Nephron progenitor cell (in vitro differentiated cells): ENCODE measurements at regions not wholly inside any gene's neighbourhood (a gene's known extent, or its start where the extent isn't known, plus 50 kb on each side); places are given as distances from the start of the nearest gene placed in this dataset.

Source experiments
- DNase-seq: peaks from one replicate; pipeline ENCODE4 v3.0.0; 2021
- H3K27ac Mint-ChIP-seq: 2 replicates; pipeline ENCODE4 v1.8.0; 2021; ENCODE audit warnings: mild to moderate bottlenecking, moderate library complexity, mixed read lengths
- H3K27me3 Mint-ChIP-seq: 2 replicates; pipeline ENCODE4 v1.8.0; 2021; ENCODE audit warnings: mild to moderate bottlenecking, low read depth, mixed read lengths; ENCODE audit not compliant: poor library complexity
- H3K36me3 Mint-ChIP-seq: 2 replicates; pipeline ENCODE4 v1.8.0; 2021; ENCODE audit warnings: low read depth, mixed read lengths
- H3K4me1 Mint-ChIP-seq: 2 replicates; pipeline ENCODE4 v1.8.0; 2021; ENCODE audit warnings: mixed read lengths
- H3K4me3 Mint-ChIP-seq: 2 replicates; pipeline ENCODE4 v1.8.0; 2021; ENCODE audit warnings: mild to moderate bottlenecking, moderate library complexity, mixed read lengths
- H3K9me3 Mint-ChIP-seq: 2 replicates; pipeline ENCODE4 v1.8.0; 2021; ENCODE audit warnings: mild to moderate bottlenecking, moderate library complexity, mixed read lengths
- TF ChIP-seq, protein P1 (sequence below): fragments of 200-600 bp; sonication (generic); IDR thresholded peaks from 2 replicates; pipeline ENCODE4 v1.5.0; 2021; ENCODE audit warnings: antibody characterized with exemption

GRCh38 chr17:52673791-52674190, 515.3 kb upstream of the CA10 start:
- no peaks in the 10 kb centered on the region for H3K27me3 Mint-ChIP-seq
- peaks cover 10% of the 10 kb centered on the region for H3K9me3 Mint-ChIP-seq
- peaks cover 2% of the 10 kb centered on the region for H3K36me3 Mint-ChIP-seq
- no peak overlapping the region for H3K27ac Mint-ChIP-seq
- H3K4me3 Mint-ChIP-seq = no peak overlapping the region
- DNase-seq = no peak
- no peaks in the 10 kb centered on the region for H3K4me1 Mint-ChIP-seq
- TF ChIP-seq, protein P1, sequence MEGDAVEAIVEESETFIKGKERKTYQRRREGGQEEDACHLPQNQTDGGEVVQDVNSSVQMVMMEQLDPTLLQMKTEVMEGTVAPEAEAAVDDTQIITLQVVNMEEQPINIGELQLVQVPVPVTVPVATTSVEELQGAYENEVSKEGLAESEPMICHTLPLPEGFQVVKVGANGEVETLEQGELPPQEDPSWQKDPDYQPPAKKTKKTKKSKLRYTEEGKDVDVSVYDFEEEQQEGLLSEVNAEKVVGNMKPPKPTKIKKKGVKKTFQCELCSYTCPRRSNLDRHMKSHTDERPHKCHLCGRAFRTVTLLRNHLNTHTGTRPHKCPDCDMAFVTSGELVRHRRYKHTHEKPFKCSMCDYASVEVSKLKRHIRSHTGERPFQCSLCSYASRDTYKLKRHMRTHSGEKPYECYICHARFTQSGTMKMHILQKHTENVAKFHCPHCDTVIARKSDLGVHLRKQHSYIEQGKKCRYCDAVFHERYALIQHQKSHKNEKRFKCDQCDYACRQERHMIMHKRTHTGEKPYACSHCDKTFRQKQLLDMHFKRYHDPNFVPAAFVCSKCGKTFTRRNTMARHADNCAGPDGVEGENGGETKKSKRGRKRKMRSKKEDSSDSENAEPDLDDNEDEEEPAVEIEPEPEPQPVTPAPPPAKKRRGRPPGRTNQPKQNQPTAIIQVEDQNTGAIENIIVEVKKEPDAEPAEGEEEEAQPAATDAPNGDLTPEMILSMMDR = no peak

DNA sequence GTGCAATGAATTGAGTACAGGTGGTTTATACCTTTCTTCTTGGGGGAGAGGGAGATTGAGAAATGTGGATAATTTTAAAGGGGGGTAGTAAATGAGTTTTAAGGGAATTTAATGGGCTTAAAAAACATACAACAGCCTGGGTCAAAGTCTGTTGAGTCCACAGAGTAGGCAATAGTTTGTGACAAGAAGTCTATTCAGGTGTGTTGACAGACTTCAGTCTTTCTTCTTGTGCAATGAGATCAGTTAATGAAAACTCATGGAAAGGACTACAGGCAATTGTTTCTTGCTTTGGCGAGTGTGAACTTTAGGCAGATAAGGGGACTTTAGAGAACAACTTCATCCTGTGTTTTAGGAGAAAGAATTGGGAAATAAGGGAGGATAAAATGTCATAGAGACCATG, 507.8 kb upstream of the CA10 start:
- Mint-ChIP-seq H3K27me3 (no peaks in the 10 kb centered on the region), H3K9me3 (peaks cover 33% of the 10 kb centered on the region), H3K27ac (no peak overlapping the region), H3K4me3 (no peak overlapping the region), H3K4me1 (no peaks in the 10 kb centered on the region), H3K36me3 (no peaks in the 10 kb centered on the region)
- DNase-seq = no peak
- TF ChIP-seq, protein P1 = no peak

- TF ChIP-seq, protein P1 = no peak
- no peak for DNase-seq
- Mint-ChIP-seq H3K4me3 (no peak overlapping the region), H3K27ac (no peak overlapping the region), H3K4me1 (no peaks in the 10 kb centered on the region), H3K36me3 (no peaks in the 10 kb centered on the region), H3K27me3 (no peaks in the 10 kb centered on the region), H3K9me3 (peaks cover 8% of the 10 kb centered on the region)
Observed at GRCh38 chr17:52660692-52661091, 502.2 kb upstream of the CA10 start.

DNA sequence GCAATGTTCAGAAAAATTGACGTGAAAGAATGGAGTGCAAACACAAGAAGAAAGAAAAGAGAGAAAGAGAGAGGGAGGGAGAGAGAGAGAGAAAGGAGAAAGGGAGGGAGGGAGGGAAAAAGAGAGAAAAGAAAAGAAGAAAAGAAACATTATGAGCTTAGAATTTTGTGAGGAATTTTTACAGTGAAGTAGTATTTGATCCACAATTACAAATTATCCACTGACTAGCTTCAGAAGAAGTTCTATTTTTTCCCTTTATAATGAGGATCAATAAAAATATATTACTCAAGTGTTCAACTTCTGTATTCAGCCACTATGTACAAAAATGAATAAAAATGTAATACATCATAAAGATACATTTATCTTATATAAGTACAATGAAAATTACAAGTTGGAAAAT, 494.5 kb upstream of the CA10 start:
- peaks cover 8% of the 10 kb centered on the region for H3K9me3 Mint-ChIP-seq
- no peak for DNase-seq
- TF ChIP-seq, protein P1 = no peak
- H3K4me1 Mint-ChIP-seq = peaks cover 14% of the 10 kb centered on the region
- no peak overlapping the region for H3K27ac Mint-ChIP-seq
- no peak overlapping the region for H3K4me3 Mint-ChIP-seq
- no peaks in the 10 kb centered on the region for H3K27me3 Mint-ChIP-seq
- no peaks in the 10 kb centered on the region for H3K36me3 Mint-ChIP-seq

GRCh38 chr17:52648995-52649394, 490.5 kb upstream of the CA10 start:
- no peaks in the 10 kb centered on the region for H3K9me3 Mint-ChIP-seq
- no peak overlapping the region for H3K4me3 Mint-ChIP-seq
- H3K27ac Mint-ChIP-seq = no peak overlapping the region
- H3K27me3 Mint-ChIP-seq = no peaks in the 10 kb centered on the region
- peak; percentile 35 for DNase-seq
- TF ChIP-seq, protein P1 = no peak
- no peaks in the 10 kb centered on the region for H3K36me3 Mint-ChIP-seq
- H3K4me1 Mint-ChIP-seq = peaks cover 30% of the 10 kb centered on the region

DNA sequence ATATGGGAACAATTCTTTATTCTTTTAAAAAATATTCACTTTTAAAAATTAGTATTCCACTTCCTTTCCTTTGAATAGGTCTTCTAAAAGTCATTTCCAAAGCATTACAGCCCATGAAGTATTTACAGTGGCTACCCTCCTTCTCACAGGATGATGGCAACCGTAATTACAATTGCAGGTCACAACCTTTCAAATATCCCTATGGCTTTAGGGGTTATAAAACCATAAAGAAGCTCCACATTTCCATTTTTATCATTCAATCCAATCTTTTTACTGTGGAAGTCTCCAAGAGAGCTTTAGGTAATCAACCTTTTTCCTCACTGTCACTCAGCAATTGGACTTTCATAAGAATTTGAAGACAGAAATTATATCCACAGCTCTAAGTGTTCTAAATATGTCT, 488.9 kb upstream of the CA10 start:
- Mint-ChIP-seq H3K36me3 (no peaks in the 10 kb centered on the region), H3K27me3 (no peaks in the 10 kb centered on the region), H3K9me3 (no peaks in the 10 kb centered on the region), H3K4me1 (peaks cover 30% of the 10 kb centered on the region), H3K4me3 (no peak overlapping the region), H3K27ac (no peak overlapping the region)
- DNase-seq = no peak
- TF ChIP-seq, protein P1 = no peak
